NCI-H345 treated with DMSO at 0.1 percent for 48 hours (cell line): ENCODE measurements at regions not wholly inside any gene's neighbourhood (a gene's known extent, or its start where the extent isn't known, plus 50 kb on each side); places are given as distances from the start of the nearest gene placed in this dataset.

ENCODE experiments used
- DNase-seq: peaks from one replicate; lab custom pipeline; 2025; ENCODE audit not compliant: unreplicated experiment; lab: John Stamatoyannopoulos, UW

GRCh38 chr20:40547483-40548091 is 141.4 kb downstream of the MAFB start:
- no peak for DNase-seq

GRCh38 chr20:40545478-40545877 is 143.6 kb downstream of the MAFB start:
- no peak for DNase-seq

DNA sequence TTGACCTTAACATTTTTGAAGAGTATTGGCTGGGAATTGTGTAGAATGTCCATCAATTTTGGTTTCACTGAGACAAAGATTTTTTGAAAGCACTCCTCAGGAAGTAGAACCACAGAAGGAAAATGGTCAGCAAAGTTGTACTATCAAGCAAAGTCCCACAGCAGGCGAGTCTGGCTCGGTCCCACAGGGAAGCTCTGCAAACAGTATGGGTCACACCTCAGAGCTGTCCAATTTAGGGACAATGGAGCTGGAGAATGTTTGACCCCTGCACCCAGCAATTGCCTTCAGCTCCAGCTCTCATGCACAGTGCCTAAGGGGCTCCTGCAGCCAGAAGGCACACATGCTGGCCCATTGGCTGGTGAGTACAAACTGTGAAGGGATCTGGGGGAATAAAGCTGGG is 147.0 kb downstream of the MAFB start:
- DNase-seq = no peak

DNA sequence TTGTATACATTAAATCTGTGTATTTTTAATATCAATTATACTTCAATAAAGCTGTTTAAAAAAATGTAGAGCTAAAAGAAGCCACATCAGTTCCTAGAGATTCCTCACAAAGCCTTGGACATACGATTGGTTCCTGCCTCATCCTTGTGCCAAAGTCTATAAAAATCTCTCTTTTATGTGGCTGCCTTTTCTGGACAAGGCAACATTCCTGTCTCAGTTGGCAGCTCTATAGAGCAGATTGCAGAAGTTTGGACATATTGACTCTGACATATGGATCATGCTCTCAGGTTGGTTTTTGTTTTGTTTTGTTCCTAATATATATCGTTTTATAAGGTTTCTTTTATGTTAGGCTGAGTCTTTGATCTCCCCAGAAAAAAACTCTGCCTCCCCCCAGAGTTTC is 148.9 kb downstream of the MAFB start:
- DNase-seq = no peak

DNA sequence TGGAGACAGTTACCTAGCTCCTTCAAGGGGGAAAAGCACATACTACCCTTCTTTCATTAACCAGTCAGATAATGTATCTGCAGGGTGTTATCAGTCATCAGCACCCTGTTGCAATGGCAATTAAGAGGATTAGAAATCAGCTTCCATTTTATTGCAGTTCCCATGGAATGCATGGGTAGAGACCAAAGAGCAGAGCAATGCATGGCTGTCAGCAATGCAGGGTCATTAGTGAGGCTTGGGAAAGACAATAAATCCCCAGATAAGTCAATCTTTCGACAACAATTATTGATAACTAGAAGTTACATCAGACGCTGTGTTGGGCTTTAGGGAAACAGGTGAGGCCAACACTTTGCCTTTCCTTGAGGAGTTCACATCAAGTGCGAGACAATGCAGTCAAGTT is 150.9 kb downstream of the MAFB start:
- DNase-seq = no peak

DNA sequence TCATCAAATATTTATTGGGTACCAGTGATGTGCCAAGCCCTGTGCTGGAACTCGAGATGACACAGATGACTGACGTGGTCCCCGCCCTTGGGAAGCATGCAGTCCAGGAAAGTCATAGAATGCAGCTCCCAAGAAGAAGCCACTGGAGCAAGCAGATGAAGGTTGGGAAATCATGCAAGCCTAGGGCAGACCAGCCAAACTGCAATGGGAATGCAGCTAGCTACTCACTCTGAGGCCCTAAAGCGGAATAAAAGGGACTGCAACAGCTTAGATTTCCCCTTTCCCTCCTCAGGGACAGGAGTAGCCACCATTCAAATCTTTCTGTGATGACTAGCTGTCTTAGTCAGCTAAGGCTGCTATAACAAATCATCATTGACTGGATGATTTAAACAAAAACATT is 152.2 kb downstream of the MAFB start:
- DNase-seq = no peak

GRCh38 chr20:40535816-40536215 is 153.2 kb downstream of the MAFB start:
- DNase-seq = no peak

GRCh38 chr20:40532103-40532502 is 156.9 kb downstream of the MAFB start:
- DNase-seq = no peak

DNA sequence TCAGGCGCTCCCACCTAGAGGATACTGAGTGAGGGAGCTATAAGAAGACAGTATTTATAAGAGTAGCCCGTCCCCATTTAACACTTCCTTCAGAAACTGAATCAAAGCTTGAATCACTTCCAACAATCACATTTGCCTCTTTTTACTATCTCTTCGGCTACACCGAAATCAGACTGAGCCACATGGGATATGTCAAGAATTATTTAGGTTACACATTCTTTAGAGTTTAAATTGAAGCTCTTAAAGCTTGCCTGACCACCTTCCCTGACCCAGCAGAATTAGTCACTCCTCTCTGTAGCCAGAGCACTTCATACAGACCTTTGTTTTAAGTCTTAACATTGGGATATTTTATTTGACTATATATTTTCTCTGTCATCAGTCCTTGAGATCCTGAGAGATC is 163.7 kb downstream of the MAFB start:
- DNase-seq = no peak

GRCh38 chr20:40524071-40524470 is 165.0 kb downstream of the MAFB start:
- no peak for DNase-seq

GRCh38 chr20:40522405-40522804 is 166.6 kb downstream of the MAFB start:
- DNase-seq = no peak

GRCh38 chr20:40521962-40522361 is 167.1 kb downstream of the MAFB start:
- DNase-seq = no peak

GRCh38 chr20:40519918-40520317 is 169.1 kb downstream of the MAFB start:
- no peak for DNase-seq

DNA sequence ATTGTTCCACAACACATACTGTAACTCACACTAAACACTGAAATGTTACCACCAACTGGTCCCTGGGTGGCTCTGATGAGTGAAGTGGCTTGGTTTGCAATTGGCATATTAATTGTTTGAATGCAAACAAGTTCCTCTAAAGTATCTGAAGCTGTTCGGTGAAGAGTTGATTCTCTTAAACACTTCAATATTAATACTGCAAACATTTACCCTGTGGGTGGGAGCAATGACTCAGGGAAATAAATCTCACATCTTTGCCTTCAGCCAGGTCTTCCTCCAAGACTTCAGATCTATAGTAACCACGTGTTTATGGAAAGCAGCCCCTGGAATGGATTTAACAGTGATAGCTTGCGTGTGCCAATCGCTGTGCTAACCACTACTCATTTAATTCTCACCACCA is 176.0 kb downstream of the MAFB start:
- DNase-seq = no peak

DNA sequence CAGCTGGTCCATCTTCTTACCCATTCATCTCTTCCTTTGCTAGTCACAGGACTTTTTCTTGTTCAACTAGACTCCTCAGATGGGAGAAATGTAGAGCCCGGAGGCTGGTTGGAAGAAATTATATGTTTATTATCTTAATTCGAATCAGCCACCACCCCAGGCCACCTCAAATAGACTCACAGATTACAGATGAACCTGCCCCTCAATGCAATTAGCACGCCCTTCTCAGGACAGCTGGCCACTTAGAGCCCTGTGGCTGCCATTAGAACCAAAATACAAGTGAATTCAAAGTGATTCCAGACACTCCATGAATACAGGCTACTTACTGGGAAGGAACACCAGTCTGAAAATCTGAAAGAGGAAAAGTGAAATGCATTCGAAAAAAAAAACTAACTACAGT is 176.4 kb downstream of the MAFB start:
- no peak for DNase-seq

DNA sequence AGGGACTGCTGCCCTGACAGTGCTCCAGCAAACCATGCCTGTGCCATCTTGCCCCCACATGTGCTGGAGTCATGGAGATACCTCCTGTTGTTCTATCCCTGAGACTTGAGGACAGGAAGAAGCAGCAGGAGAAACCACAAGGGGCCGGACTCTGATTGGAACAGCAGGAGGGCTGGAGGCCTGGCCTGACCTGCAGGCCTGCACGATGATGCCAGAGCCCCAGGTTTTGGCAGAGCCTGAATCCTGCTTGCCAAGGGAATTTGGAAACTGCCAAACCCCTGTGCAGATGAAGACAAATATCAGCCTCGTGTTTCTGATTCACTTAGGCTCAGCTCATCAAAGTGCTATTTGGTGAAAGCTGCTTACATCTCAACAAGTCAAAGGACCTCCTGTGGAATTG is 177.6 kb downstream of the MAFB start:
- DNase-seq = no peak

DNA sequence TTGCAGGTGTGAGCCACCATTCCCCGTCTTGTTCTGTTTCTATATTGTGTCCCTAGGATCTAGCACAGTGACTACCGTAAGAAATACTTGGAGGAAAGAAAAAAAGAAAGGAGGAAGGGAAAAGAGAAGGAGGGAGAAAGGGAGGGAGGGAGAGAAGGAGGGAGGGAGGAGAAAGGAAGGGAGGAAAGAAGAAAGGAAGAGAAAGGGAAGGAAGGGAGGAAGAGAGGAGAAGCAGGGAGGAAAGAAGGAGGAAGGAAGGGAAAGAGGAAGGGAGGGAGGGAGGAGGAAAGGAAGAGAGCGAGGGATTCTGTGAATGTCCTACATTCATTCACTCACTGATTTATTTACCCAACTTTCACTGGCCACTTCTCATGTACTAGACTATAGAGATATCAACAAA is 178.4 kb downstream of the MAFB start:
- DNase-seq = no peak

DNA sequence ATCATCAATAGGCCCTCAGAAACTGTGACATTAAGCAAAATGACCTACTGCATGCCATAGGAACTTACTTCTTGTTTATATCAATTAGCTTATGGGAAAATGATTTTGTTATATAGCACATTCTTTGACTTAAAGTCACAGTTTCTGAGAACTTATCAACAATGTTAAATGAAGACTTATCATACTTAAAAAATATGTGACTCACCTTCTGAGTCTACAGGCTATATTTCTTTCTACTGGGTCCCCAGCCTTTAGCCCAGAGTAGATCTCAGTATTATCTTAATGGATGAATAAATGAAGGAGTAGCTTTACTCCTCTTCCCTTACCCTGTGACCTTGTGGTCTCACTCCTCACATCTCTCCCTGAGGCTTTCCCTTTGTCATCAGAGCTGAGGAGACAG is 180.2 kb downstream of the MAFB start:
- DNase-seq = no peak

GRCh38 chr20:40506537-40506939 is 182.5 kb downstream of the MAFB start:
- DNase-seq = no peak

- DNase-seq = no peak
Observed at GRCh38 chr20:40503119-40503518, 185.9 kb downstream of the MAFB start.

DNA sequence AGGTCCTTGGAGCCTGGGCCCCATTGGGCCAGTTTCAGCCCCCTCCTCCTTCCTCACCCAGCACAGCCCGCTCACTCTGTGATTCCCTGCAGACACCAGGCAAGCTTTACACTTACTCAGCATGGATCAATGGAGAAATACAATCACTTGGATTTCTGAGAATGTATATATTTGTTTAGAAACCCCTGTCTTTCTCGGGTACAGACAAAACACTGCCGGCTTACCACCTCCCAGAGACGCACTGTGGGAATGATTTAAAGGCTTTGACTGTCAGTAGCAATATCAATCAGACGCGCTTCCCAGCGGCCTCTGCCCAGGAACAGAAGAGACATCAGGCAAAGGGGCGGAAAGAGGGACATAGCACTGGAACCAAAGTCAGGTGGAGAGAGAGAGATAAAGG is 186.5 kb downstream of the MAFB start:
- DNase-seq = no peak

- DNase-seq = no peak
Observed at GRCh38 chr20:40499391-40499790, 189.6 kb downstream of the MAFB start.

- DNase-seq = no peak
Observed at GRCh38 chr20:40497899-40498691, 190.9 kb downstream of the MAFB start.
